ENCODE measurements at regions not wholly inside any gene's neighbourhood (a gene's known extent, or its start where the extent isn't known, plus 50 kb on each side); places are given as distances from the start of the nearest gene placed in this dataset.

- DNase-seq (ENCODE audit: low read depth, low spot score): no peak
- no peak overlapping the region for H3K4me3 ChIP-seq (ENCODE audit: low read length)
These were observed 111.7 kb upstream of the SMAD3 start for GRCh38 chr15:66953523-66954229.

- H3K4me3 ChIP-seq (ENCODE audit: low read length): no peak overlapping the region
- no peak for DNase-seq (ENCODE audit: low read depth, low spot score)
These were observed 110.8 kb upstream of the SMAD3 start for GRCh38 chr15:66954601-66955000.

DNA sequence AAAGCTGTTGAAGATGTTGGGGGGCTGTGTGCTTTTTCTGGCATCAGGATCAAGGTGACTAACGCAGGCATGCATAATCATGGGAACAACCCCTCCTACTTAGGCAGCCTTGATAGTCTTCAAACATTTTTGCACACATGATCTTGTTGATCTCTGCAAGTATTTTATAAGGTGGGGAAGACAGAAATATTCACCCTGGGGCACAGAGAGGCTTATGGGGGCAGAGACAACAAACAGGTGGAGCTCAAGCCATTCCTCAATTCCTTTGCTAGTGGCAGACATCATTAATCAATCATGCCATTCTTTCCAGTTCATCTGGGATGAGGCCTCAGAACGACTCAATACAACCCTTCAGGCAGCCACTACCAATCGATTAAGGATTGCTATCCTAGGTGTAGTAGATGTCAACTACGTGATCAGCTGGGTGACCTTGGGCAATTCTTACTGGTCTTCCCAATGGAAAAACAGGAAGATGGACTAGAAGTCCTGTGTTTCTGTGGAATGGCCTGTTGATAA is 110.3 kb upstream of the SMAD3 start:
- no peak overlapping the region for H3K4me3 ChIP-seq (ENCODE audit: low read length)
- DNase-seq (ENCODE audit: low read depth, low spot score): no peak

- no peak overlapping the region for H3K4me3 ChIP-seq (ENCODE audit: low read length)
- no peak for DNase-seq (ENCODE audit: low read depth, low spot score)
These were observed 109.4 kb upstream of the SMAD3 start for GRCh38 chr15:66955871-66956585.

DNA sequence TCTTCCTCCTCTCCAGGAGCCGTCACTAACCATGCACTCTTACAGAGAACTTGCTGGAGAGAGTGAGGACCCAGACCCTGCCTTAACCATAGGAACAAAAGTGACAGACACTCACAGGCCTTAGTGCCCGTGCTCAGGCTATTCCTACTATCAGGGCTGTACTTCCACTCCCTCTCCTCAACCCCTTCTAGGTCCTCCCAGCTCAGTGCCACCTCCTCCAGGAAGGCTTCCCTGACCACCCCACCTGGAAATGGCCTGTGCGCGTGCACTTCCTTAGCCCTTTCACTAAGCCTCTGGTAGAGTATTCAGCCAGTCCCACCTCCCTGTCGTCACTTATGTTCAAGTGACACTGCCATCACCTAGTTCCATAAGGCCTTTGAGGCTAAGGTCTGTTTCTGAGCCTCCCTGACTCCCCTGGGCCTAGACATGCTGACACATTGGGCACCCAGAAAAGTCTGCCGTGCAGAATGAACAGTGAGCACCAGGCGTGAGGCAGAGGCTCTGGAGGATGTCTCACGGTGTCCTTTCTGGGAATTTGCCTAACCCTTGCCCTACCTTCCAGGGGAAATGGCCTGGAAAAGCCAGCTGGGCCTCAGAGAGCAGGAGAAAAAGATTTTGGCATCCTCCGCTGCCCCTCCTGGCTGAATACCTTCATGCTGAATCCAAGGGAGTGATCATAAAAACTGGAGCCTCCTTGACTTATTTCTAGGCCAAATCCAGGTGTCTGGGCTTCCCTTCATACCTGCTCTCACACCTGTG is 108.6 kb upstream of the SMAD3 start:
- no peak for DNase-seq (ENCODE audit: low read depth, low spot score)
- no peak overlapping the region for H3K4me3 ChIP-seq (ENCODE audit: low read length)

- DNase-seq (ENCODE audit: low read depth, low spot score): peak; percentile 16
These were observed 108.0 kb upstream of the SMAD3 start for GRCh38 chr15:66957431-66957720.

GRCh38 chr15:66959066-66959465 is 106.3 kb upstream of the SMAD3 start:
- no peak overlapping the region for H3K4me3 ChIP-seq (ENCODE audit: low read length)
- DNase-seq (ENCODE audit: low read depth, low spot score): no peak

More at GRCh38 chr15:66957431-66957720, 108.0 kb upstream of the SMAD3 start:
- no peak overlapping the region for H3K4me3 ChIP-seq (ENCODE audit: low read length)

- DNase-seq (ENCODE audit: low read depth, low spot score): no peak
These were observed 105.5 kb upstream of the SMAD3 start for GRCh38 chr15:66959875-66960274.

DNA sequence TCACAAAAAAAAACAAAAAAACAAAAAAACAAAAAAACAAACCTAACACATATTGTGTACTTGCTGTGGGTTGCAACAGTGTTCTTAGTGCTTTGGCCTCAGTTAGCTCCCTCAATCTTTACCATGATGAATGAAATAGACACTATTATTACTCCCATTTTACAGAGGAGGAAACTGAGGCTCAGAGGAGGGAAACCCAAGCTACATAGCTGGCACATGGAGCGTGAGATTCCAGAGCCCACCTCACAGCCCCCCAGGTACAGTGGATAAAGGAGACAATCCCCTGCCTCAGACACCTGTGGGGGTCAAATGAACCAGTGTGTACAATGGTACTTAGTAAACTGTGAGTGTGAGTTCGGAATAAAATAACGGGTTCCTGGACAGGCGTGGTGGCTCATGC is 104.9 kb upstream of the SMAD3 start:
- H3K4me3 ChIP-seq (ENCODE audit: low read length): no peak overlapping the region
- no peak for DNase-seq (ENCODE audit: low read depth, low spot score)

More at GRCh38 chr15:66959875-66960274, 105.5 kb upstream of the SMAD3 start:
- no peak overlapping the region for H3K4me3 ChIP-seq (ENCODE audit: low read length)

DNA sequence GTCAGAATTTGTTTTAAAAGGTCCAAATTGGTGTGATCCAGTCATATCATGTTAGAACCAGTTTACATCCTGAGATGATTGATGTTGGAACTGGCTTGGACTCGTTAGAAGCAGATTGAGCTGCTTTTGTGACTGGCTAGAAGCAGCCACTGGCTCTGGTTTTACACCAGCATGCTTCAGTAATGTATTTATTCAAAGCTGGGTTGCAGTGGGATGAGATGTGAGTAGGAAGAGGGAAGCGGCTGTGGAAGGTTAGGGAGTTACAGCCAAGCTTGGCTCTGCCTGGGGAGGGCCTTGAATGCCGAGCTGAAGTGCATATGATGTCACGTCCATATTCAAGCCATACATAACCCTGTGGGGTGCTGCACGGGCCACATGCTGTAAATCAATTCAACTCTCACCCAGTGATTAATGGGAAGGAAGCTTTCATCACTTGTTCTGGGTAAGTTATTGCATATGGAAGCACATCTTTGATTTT is 104.0 kb upstream of the SMAD3 start:
- no peak for DNase-seq (ENCODE audit: low read depth, low spot score)
- H3K4me3 ChIP-seq (ENCODE audit: low read length): no peak overlapping the region

- no peak for DNase-seq (ENCODE audit: low read depth, low spot score)
- no peak overlapping the region for H3K4me3 ChIP-seq (ENCODE audit: low read length)
These were observed 103.5 kb upstream of the SMAD3 start for GRCh38 chr15:66961901-66962300.

- DNase-seq (ENCODE audit: low read depth, low spot score): no peak
- H3K4me3 ChIP-seq (ENCODE audit: low read length): no peak overlapping the region
These were observed 102.9 kb upstream of the SMAD3 start for GRCh38 chr15:66962522-66962921.

- DNase-seq (ENCODE audit: low read depth, low spot score): no peak
- H3K4me3 ChIP-seq (ENCODE audit: low read length): no peak overlapping the region
These were observed 102.3 kb upstream of the SMAD3 start for GRCh38 chr15:66963084-66963483.

DNA sequence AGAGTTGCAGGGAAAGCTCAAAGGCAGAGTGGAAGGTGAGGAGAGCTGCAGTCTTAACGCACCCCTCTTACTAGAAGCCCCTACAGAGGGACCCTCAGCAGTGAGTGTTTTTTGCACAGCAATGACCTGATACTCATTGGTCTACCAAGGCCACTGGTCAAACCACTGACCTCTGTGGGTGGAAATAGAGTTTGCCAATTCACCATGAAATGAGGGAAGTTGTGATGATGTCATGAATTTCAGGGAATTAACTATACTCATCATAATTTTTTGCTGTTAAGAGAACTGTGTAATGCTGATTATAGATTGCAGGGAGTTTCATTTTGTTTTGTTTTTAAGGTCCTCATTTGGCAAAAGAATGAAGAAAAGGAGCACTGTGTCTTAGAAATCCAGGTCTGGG is 101.7 kb upstream of the SMAD3 start:
- no peak for DNase-seq (ENCODE audit: low read depth, low spot score)

DNA sequence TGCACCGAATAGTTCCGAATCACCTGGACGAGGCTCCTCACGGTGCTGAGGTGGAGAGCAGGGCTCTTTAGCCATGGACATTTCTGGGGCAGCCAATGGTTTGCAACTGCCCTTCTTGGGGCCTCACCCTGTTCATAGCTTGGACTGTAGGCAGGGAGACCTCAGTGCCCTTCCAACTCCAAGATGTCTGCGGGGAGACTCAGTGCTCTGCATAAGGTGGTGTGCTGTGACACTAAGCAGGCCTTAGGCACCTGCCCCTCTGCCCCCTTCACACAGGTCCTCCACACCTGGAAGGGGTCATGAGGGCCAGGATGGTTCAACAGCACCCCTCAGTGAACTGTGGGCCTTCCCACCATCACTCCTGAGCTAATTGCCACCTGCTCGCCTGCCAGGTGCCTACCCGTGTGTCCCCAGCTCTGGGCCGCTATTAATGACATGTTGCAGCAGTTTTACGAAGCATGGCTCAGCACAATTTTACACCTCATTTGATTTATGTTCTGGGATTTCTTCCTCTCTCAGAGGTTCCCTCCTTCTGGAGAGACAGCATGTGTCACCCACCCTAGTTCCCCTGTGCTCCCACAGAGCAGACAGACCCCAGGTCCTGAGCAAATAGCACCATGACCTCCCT is 101.2 kb upstream of the SMAD3 start:
- H3K4me3 ChIP-seq (ENCODE audit: low read length): no peak overlapping the region
- no peak for DNase-seq (ENCODE audit: low read depth, low spot score)

More for the DNA sequence above, 101.7 kb upstream of the SMAD3 start:
- no peak overlapping the region for H3K4me3 ChIP-seq (ENCODE audit: low read length)

DNA sequence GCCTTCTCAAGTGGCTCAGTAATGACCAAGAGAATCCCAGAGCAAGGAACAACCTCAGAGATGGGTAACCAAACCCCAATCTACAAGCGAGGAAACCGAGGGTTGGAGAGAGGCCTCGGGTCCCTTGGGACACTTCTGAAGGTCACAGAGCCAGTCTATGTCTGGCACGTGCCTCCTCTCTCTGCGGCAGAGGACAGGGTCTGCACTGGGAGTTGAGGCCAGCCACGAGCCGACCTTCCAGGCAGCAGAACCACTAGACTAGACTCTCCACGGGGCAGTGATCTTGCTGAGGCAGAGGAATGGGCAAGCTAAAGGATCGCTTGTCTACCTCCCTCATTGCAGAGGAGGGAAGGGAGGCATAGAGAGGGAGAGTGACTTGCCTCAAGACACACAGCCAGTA is 100.6 kb upstream of the SMAD3 start:
- no peak overlapping the region for H3K4me3 ChIP-seq (ENCODE audit: low read length)
- DNase-seq (ENCODE audit: low read depth, low spot score): no peak

GRCh38 chr15:66965201-66965900 is 100.1 kb upstream of the SMAD3 start:
- DNase-seq (ENCODE audit: low read depth, low spot score): no peak
- H3K4me3 ChIP-seq (ENCODE audit: low read length): no peak overlapping the region

- no peak overlapping the region for H3K4me3 ChIP-seq (ENCODE audit: low read length)
- no peak for DNase-seq (ENCODE audit: low read depth, low spot score)
These were observed 99.1 kb upstream of the SMAD3 start for GRCh38 chr15:66966256-66966655.
